Activated CD4-positive, alpha-beta memory T cell treated with anti-CD3 and anti-CD28 coated beads, Interleukin-2, amount 10 ng/mL, durations not matched to agents 7 days and 5 days (primary cell): ENCODE measurements at regions not wholly inside any gene's neighbourhood (a gene's known extent, or its start where the extent isn't known, plus 50 kb on each side); places are given as distances from the start of the nearest gene placed in this dataset.
"Not testable (repeated sequence)": the region's sequence is repeated elsewhere in the genome, so short reads cannot be mapped to it uniquely, and the experiment has no call there.

Source experiments
- CTCF ChIA-PET: fragments of 350-600 bp; sonication (Branson Sonifier 250); formaldehyde crosslinking; loops from one replicate; lab custom pipeline; 2021; ENCODE audit warnings: antibody characterized with exemption, inconsistent platforms; lab: Charles Lee
- POLR2A ChIA-PET: fragments of 350-600 bp; sonication (Branson Sonifier 250); formaldehyde crosslinking; loops from one replicate; lab custom pipeline; 2021; ENCODE audit warnings: antibody characterized with exemption; lab: Charles Lee
- DNase-seq: peaks from one replicate; pipeline ENCODE4 v3.0.0-alpha.2; 2020
- H3K27ac Mint-ChIP-seq: one replicate; pipeline ENCODE4 v1.8.0; 2021; ENCODE audit warnings: mild to moderate bottlenecking, mixed read lengths
- H3K27me3 Mint-ChIP-seq: one replicate; pipeline ENCODE4 v1.8.0; 2021; ENCODE audit warnings: mixed read lengths
- H3K36me3 Mint-ChIP-seq: one replicate; pipeline ENCODE4 v1.8.0; 2021; ENCODE audit warnings: low read depth, mixed read lengths
- H3K4me1 Mint-ChIP-seq: one replicate; pipeline ENCODE4 v1.8.0; 2021; ENCODE audit warnings: mixed read lengths
- H3K4me3 Mint-ChIP-seq: one replicate; pipeline ENCODE4 v1.8.0; 2021; ENCODE audit warnings: mild to moderate bottlenecking, mixed read lengths
- H3K9me3 Mint-ChIP-seq: one replicate; pipeline ENCODE4 v1.8.0; 2021; ENCODE audit warnings: mixed read lengths

DNA sequence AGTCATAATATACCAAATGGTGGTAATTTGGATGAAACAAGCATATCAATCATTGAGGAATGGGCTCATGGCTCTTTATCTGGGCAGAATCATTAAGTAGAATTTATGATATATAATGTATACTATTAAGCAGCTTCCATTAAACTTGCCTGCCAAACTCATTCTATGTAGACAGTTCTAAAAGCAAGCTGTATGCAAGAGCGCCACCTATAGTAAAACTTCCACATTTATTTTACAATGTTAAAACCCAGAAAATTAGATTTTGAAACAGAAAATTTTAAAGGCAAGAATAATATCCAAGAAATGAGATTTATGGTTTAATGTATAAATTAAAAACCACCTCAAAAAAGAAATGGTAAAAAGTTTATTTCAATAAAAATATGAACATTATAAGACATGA is 161.5 kb downstream of the MZT1 start:
- no peak overlapping the region for H3K4me3 Mint-ChIP-seq

DNA sequence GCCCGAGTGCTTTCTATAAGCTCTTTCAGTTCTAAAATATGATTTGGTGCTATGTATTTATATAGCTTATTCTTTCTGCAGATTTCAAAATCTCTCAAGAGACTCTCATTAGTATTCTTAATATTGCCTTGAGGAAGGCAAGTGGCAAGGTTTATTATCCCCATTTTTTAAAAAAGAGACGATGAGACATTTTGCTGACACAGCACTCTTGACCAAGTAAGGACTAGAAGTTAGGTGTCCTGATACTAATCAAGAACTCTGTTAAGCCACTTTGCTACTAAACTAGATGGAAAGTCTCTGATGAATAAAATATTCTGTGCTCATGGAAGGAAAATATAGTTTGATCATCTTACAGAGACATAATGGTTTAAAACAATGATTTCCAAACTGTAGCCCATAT is 164.7 kb downstream of the MZT1 start:
- ChIA-PET POLR2A (no interaction called here), CTCF (no interaction called here)

More for the DNA sequence above, 161.5 kb downstream of the MZT1 start:
- no peaks in the 10 kb centered on the region for H3K27me3 Mint-ChIP-seq
- no peak overlapping the region for H3K27ac Mint-ChIP-seq
- no peaks in the 10 kb centered on the region for H3K4me1 Mint-ChIP-seq
- ChIA-PET CTCF (no interaction called here), POLR2A (no interaction called here)
- no peak for DNase-seq
- H3K36me3 Mint-ChIP-seq: no peaks in the 10 kb centered on the region
- no peaks in the 10 kb centered on the region for H3K9me3 Mint-ChIP-seq

DNA sequence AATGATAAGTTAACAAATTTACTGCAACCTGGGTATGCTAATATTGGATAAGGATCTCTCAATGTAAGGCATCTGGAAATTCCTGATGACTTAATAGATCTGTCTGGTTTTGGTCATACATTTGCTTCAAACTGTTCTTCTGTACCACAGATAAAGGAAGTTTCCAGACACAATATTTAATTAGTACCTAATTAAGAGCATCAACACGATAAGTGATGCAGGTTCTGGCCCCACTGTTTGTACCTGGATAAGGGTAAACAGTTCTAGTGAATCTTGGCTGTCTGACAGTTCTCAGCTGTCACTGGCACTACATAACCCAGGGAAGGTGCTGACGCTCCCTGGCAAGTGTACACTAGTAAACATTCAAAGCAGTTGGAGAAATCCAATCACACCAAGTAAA is 165.6 kb downstream of the MZT1 start:
- no peaks in the 10 kb centered on the region for H3K4me1 Mint-ChIP-seq
- no peaks in the 10 kb centered on the region for H3K27me3 Mint-ChIP-seq
- no peak overlapping the region for H3K27ac Mint-ChIP-seq
- H3K4me3 Mint-ChIP-seq: no peak overlapping the region
- POLR2A ChIA-PET: no interaction called here
- no peaks in the 10 kb centered on the region for H3K9me3 Mint-ChIP-seq
- H3K36me3 Mint-ChIP-seq: no peaks in the 10 kb centered on the region
- DNase-seq: no peak
- CTCF ChIA-PET: no interaction called here

More for the DNA sequence above, 164.7 kb downstream of the MZT1 start:
- Mint-ChIP-seq H3K9me3 (no peaks in the 10 kb centered on the region), H3K27me3 (no peaks in the 10 kb centered on the region), H3K4me1 (no peaks in the 10 kb centered on the region), H3K27ac (no peak overlapping the region), H3K36me3 (no peaks in the 10 kb centered on the region), H3K4me3 (no peak overlapping the region)
- DNase-seq: no peak

DNA sequence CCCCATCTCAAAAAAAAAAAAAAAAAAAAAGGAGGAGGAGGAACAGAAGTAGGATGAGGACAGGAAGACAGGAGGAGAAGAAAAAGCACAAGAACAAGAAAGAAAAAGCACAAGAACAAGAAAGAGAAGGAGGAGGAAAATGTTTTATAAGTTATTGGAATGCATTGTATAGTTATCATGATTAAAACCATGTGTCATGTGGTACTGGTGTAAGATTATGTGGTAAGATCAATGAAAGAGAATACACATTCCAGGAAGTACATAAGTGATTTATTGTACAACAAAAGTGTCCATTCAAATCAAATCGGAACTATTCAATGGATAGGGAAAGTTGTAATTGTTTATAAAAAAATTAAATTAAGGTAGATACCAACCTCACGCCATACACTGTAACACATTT is 167.7 kb downstream of the MZT1 start:
- no peaks in the 10 kb centered on the region for H3K9me3 Mint-ChIP-seq
- ChIA-PET CTCF (no interaction called here), POLR2A (no interaction called here)

DNA sequence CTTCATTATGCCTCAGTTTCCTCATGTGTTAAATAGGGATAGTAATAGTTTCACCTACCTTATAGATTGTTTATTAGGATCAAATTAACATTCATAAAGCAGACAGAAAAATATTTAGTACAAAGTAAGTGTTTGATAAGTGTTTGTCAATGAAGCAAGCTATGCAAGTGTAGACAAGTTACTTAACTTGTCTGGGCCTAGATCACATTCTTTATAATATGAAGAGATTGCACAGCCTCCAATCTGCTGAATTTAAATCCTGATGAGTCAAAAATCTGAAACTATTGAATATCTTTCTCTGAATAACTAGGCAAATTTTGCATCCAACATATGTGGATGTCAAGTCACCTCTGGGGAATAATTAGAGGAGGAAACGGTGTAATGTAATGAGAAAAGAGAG is 170.5 kb downstream of the MZT1 start:
- no peaks in the 10 kb centered on the region for H3K9me3 Mint-ChIP-seq
- DNase-seq: no peak
- no peaks in the 10 kb centered on the region for H3K4me1 Mint-ChIP-seq
- H3K36me3 Mint-ChIP-seq: no peaks in the 10 kb centered on the region
- H3K4me3 Mint-ChIP-seq: no peak overlapping the region
- H3K27me3 Mint-ChIP-seq: no peaks in the 10 kb centered on the region
- no peak overlapping the region for H3K27ac Mint-ChIP-seq
- CTCF ChIA-PET: no interaction called here
- POLR2A ChIA-PET: no interaction called here

More for the DNA sequence above, 167.7 kb downstream of the MZT1 start:
- DNase-seq: no peak
- no peaks in the 10 kb centered on the region for H3K4me1 Mint-ChIP-seq
- H3K27me3 Mint-ChIP-seq: no peaks in the 10 kb centered on the region
- no peak overlapping the region for H3K4me3 Mint-ChIP-seq
- no peak overlapping the region for H3K27ac Mint-ChIP-seq
- no peaks in the 10 kb centered on the region for H3K36me3 Mint-ChIP-seq

DNA sequence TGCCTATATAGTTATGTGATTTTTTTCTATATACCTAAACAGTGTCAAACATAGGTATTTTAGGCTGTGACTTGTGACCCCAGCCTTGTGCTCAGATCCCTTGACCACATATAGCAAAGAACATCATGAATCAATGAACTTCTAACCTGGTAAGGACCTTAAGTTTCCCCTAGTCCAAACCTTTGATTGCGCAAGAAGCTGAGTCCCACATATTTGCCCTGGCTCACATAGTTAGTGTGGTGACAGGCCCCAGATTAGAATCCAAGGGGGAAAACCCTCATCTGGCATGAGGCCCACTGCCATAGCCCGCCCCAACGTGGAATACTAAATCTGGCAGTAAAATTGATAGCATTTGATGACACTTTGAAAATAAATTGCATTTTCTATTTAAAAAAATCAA is 171.8 kb downstream of the MZT1 start:
- no peak for DNase-seq
- no peak overlapping the region for H3K4me3 Mint-ChIP-seq

DNA sequence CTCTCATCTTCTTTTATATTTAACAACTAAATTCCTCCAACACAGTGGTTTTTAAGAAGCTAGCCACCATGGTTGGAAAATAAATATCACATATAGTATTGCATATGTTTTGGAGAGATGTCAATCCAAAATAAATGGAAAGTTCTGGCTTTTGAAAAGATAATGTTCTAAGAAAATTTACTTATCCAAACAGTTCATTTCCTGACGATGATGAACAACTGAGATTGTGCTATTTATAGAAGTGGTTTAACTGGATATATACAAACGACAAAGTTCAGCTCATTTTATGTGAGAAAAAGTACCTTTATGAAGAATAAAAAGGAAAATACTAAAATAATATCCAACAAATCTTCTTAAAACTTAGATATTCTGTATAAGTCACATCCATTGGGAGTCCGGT is 174.7 kb downstream of the MZT1 start:
- Mint-ChIP-seq H3K27me3 (no peaks in the 10 kb centered on the region), H3K4me1 (no peaks in the 10 kb centered on the region), H3K9me3 (no peaks in the 10 kb centered on the region), H3K27ac (no peak overlapping the region), H3K36me3 (no peaks in the 10 kb centered on the region), H3K4me3 (no peak overlapping the region)
- ChIA-PET CTCF (no interaction called here), POLR2A (no interaction called here)
- DNase-seq: no peak

More for the DNA sequence above, 171.8 kb downstream of the MZT1 start:
- H3K9me3 Mint-ChIP-seq: no peaks in the 10 kb centered on the region
- POLR2A ChIA-PET: no interaction called here
- no peaks in the 10 kb centered on the region for H3K36me3 Mint-ChIP-seq
- CTCF ChIA-PET: no interaction called here
- no peak overlapping the region for H3K27ac Mint-ChIP-seq
- H3K27me3 Mint-ChIP-seq: no peaks in the 10 kb centered on the region
- H3K4me1 Mint-ChIP-seq: no peaks in the 10 kb centered on the region

DNA sequence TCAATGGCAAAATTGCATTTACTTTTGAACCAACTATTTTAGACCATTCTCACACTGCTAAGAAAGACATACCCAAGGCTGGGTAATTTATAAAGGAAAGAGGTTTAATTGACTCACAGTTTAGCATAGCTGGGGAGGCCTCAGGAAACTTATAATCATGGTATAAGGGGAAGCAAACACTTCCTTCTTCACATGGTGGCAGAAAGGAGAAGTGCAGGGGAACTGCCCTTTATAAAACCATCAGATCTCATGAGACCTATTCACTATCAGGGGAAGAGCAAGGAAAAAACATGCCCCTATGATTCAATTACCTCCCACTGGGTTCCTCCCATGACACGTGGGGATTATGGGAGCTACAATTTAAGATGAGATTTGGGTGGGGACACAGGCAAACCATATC is 181.5 kb downstream of the MZT1 start:
- H3K27me3 Mint-ChIP-seq, H3K4me3 Mint-ChIP-seq, DNase-seq, H3K27ac Mint-ChIP-seq, H3K9me3 Mint-ChIP-seq, POLR2A ChIA-PET, H3K36me3 Mint-ChIP-seq, H3K4me1 Mint-ChIP-seq, CTCF ChIA-PET: not testable (repeated sequence)

DNA sequence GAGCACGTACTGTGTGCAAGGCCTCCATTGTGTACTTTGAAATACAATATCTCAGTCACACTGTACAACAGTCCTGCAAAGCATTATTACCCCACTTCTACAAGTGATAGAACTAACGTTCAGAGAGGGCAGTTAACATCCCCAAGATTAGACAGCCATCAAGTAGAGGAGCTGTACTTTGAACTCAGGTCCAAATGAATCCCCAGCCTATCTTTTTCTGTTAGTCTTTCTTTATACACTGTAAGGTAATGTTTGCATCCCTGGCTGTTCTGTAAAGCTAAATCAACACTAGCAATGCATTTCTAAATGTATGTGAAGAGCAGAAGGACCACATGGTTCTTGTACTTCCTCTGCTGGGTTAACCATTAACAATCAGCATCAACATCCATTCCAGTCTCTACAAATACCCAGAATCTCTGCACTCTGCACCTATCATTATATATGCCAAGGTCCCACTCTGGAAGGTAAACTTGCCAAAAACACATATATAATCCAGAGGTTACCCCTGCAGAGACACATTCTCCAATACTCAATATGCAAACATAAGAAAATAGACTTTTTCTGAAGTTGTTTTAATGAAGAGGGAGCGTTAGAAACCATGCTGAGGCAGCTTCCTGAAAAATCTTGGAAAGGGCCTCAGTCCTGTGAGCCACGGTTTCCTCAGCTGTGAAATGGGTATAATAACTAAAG is 182.3 kb downstream of the MZT1 start:
- DNase-seq: no peak
- CTCF ChIA-PET: interaction anchor here (1.0 kb wide), 1 partner anchor 21 kb away, joined by 3 read pairs; no protein-coding TSS in a partner anchor
- no peaks in the 10 kb centered on the region for H3K4me1 Mint-ChIP-seq
- POLR2A ChIA-PET: no interaction called here
- H3K36me3 Mint-ChIP-seq: no peaks in the 10 kb centered on the region
- no peak overlapping the region for H3K27ac Mint-ChIP-seq
- H3K4me3 Mint-ChIP-seq: no peak overlapping the region
- no peaks in the 10 kb centered on the region for H3K9me3 Mint-ChIP-seq
- no peaks in the 10 kb centered on the region for H3K27me3 Mint-ChIP-seq

DNA sequence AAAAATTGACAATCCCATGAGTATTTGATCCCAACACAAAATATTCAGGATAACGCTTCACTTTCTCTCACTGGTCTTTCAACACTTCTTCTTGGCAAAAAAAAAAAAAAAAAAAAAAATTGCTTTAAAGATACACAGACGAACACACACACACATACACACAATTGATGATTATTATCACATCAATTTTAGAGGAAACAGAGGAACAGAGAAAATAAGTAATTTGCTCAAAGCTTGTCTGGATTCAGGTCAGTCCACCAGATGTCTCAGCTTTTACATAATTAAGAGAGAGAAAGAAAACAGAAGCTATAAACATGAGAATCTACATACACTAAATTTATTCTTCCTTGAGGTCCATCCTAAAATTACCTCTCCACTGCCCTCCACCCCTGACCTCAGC is 183.4 kb downstream of the MZT1 start:
- Mint-ChIP-seq H3K4me1 (no peaks in the 10 kb centered on the region), H3K9me3 (no peaks in the 10 kb centered on the region), H3K36me3 (no peaks in the 10 kb centered on the region), H3K27me3 (no peaks in the 10 kb centered on the region), H3K27ac (no peak overlapping the region), H3K4me3 (no peak overlapping the region)
- CTCF ChIA-PET: interaction anchor here (1.0 kb wide), 1 partner anchor 23 kb away, joined by 3 read pairs; no protein-coding TSS in a partner anchor
- POLR2A ChIA-PET: no interaction called here
- no peak for DNase-seq

DNA sequence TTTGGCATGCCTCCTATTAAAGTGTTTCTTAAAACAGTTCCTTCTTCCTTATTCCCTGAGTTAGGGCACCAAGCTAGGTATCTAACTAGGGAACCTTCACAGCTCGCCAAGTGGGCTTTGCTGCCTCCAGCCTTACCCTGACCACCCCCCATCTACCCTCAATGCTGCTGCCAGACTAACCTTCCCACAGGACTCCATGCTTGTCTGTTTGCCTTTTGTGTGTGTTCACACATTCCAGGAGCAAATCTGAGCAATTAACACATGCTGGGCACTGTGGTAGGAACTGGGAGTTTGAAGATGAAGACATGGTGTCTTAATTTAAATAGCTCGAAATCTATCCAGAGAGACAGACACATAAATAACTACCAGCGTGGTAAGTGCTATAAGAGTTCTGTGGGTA is 185.2 kb downstream of the MZT1 start:
- no peak overlapping the region for H3K4me3 Mint-ChIP-seq
- ChIA-PET POLR2A (no interaction called here), CTCF (no interaction called here)
- no peaks in the 10 kb centered on the region for H3K27me3 Mint-ChIP-seq
- H3K27ac Mint-ChIP-seq: no peak overlapping the region
- H3K9me3 Mint-ChIP-seq: no peaks in the 10 kb centered on the region
- H3K4me1 Mint-ChIP-seq: no peaks in the 10 kb centered on the region
- no peaks in the 10 kb centered on the region for H3K36me3 Mint-ChIP-seq
- DNase-seq: no peak

DNA sequence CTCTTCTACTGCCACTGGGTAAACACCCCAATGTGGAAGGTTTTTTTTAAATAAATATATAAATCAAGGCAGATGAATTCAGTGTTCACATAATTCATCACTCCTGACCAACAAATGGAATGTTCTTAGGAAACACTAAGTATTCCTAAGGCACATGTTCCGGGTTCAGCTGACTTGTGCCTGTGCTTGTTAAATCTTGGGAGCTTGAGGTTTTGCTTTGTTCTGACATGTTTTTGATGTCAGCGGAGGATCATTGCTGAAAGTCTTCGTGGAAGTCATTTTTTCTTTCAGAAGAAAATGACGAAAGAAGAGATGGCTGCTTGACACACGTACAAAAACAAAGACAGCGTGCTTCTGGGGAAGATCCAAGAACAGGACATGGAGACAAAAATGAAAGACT is 185.8 kb downstream of the MZT1 start:
- H3K36me3 Mint-ChIP-seq: no peaks in the 10 kb centered on the region
- H3K4me1 Mint-ChIP-seq: no peaks in the 10 kb centered on the region
- H3K27me3 Mint-ChIP-seq: no peaks in the 10 kb centered on the region
- CTCF ChIA-PET: no interaction called here
- no peak for DNase-seq
- no peak overlapping the region for H3K4me3 Mint-ChIP-seq
- POLR2A ChIA-PET: no interaction called here
- no peak overlapping the region for H3K27ac Mint-ChIP-seq
- no peaks in the 10 kb centered on the region for H3K9me3 Mint-ChIP-seq

DNA sequence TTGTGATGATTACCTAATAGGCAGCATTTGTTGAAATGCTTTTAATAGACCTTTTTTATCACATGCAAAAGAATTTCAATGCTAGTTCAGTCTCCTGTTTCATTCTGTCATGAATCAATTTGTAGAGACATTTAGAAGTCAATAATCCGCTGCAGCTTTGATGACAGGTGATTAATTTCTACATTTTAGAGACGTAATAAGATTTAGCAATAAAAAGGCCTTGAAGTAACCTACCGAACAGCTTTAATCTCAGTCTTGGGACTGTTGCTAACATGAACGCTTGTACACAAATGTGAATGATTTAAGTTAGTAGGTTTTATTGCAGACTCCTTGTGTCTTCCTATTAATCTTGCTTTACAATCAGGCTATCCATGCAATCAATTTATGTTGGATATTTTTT is 186.5 kb downstream of the MZT1 start:
- CTCF ChIA-PET: no interaction called here

DNA sequence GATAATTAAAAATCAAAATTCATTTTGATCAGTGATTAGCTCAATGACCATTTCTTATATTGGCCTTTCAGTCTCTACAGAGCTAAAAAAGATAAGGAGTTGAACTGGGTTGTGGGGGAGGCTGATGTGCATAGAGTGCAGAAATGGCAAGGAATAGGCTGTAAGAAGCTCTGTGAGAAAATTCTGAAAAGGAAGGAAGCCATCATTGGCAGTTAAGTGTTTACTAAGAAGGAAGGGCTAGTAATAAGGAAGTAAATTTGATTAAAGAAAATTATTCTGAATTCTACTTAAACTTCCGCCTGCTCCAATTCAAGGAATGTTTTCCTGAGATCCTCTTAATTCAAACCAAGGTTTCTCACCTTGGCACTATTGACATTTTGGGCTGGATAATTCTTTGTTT is 187.5 kb downstream of the MZT1 start:
- Mint-ChIP-seq H3K27me3 (no peaks in the 10 kb centered on the region), H3K4me1 (no peaks in the 10 kb centered on the region), H3K27ac (no peak overlapping the region), H3K36me3 (no peaks in the 10 kb centered on the region), H3K4me3 (no peak overlapping the region), H3K9me3 (no peaks in the 10 kb centered on the region)
- DNase-seq: no peak
- ChIA-PET CTCF (no interaction called here), POLR2A (no interaction called here)

More for the DNA sequence above, 186.5 kb downstream of the MZT1 start:
- Mint-ChIP-seq H3K4me1 (no peaks in the 10 kb centered on the region), H3K27me3 (no peaks in the 10 kb centered on the region), H3K4me3 (no peak overlapping the region), H3K36me3 (no peaks in the 10 kb centered on the region), H3K9me3 (no peaks in the 10 kb centered on the region), H3K27ac (no peak overlapping the region)
- POLR2A ChIA-PET: no interaction called here
- no peak for DNase-seq
